HepG2 (cell line): ENCODE measurements at regions not wholly inside any gene's neighbourhood (a gene's known extent, or its start where the extent isn't known, plus 50 kb on each side); places are given as distances from the start of the nearest gene placed in this dataset.

Experiments used
- CAMTA2 ChIP-seq: sonication (generic); formaldehyde crosslinking; IDR thresholded peaks from 2 replicates; pipeline ENCODE4 v1.4.0; 2020; ENCODE audit warnings: mild to moderate bottlenecking, missing genetic modification reagents, borderline replicate concordance
- FOXC1 ChIP-seq: sonication (generic); formaldehyde crosslinking; IDR thresholded peaks from 2 replicates; pipeline ENCODE4 v1.8.0; 2022; ENCODE audit warnings: mild to moderate bottlenecking, missing genetic modification reagents, borderline replicate concordance
- HINFP ChIP-seq: sonication (generic); formaldehyde crosslinking; IDR thresholded peaks from 2 replicates; pipeline ENCODE4 v1.4.0; 2020; ENCODE audit warnings: low read depth, mild to moderate bottlenecking, missing genetic modification reagents
- KDM2A ChIP-seq: sonication (generic); formaldehyde crosslinking; IDR thresholded peaks from 2 replicates; pipeline ENCODE4 v1.4.0; 2020; ENCODE audit warnings: low read depth, missing genetic modification reagents, borderline replicate concordance
- NFE2L1 ChIP-seq: sonication (generic); formaldehyde crosslinking; IDR thresholded peaks from 2 replicates; pipeline ENCODE4 v1.4.0; 2020; ENCODE audit warnings: missing genetic modification reagents, mild to moderate bottlenecking, borderline replicate concordance
- NR2F6 ChIP-seq, 2 experiments: IDR thresholded peaks; 2 replicates each; pipeline ENCODE4 v1.6.1; 2016; ENCODE audit warnings: antibody characterized with exemption in 1 of 2, mild to moderate bottlenecking in 1 of 2
- PATZ1 ChIP-seq: sonication (generic); formaldehyde crosslinking; IDR thresholded peaks from 2 replicates; pipeline ENCODE4 v1.4.0; 2020; ENCODE audit warnings: missing genetic modification reagents
- RAD21 ChIP-seq: fragments of 450-650 bp; formaldehyde crosslinking; IDR thresholded peaks from 2 replicates; pipeline ENCODE4 v1.5.0; 2020; ENCODE audit warnings: mild to moderate bottlenecking
- REST ChIP-seq, 2 experiments: IDR thresholded peaks; 2 replicates each; pipeline ENCODE4 v1.6.1; 2011 to 2012; ENCODE audit warnings: low read length in 2 of 2, borderline replicate concordance in 1 of 2, low read depth in 1 of 2, mild to moderate bottlenecking in 1 of 2, moderate library complexity in 1 of 2
- YEATS4 ChIP-seq: sonication (generic); formaldehyde crosslinking; IDR thresholded peaks from 2 replicates; pipeline ENCODE4 v1.4.0; 2020; ENCODE audit warnings: missing genetic modification reagents, borderline replicate concordance
- ZNF292 ChIP-seq: sonication (generic); formaldehyde crosslinking; IDR thresholded peaks from 2 replicates; pipeline ENCODE4 v1.8.1; 2022; ENCODE audit warnings: mild to moderate bottlenecking, low read depth, missing genetic modification reagents, borderline replicate concordance
- ZNF326 ChIP-seq: sonication (generic); formaldehyde crosslinking; IDR thresholded peaks from 2 replicates; pipeline ENCODE4 v1.4.0; 2020; ENCODE audit warnings: missing genetic modification reagents, borderline replicate concordance
- ZNF556 ChIP-seq: sonication (generic); formaldehyde crosslinking; IDR thresholded peaks from 2 replicates; pipeline ENCODE4 v1.4.0; 2020; ENCODE audit warnings: mild to moderate bottlenecking, missing genetic modification reagents, borderline replicate concordance
- ZNF75D ChIP-seq: sonication (generic); formaldehyde crosslinking; IDR thresholded peaks from 2 replicates; pipeline ENCODE4 v1.8.1; 2023; ENCODE audit warnings: missing genetic modification reagents, mild to moderate bottlenecking, borderline replicate concordance
- ZNF83 ChIP-seq: sonication (generic); formaldehyde crosslinking; IDR thresholded peaks from 2 replicates; pipeline ENCODE4 v1.4.0; 2020; ENCODE audit warnings: missing genetic modification reagents, mild to moderate bottlenecking, borderline replicate concordance
- TF ChIP-seq, protein P1 (sequence below): sonication (generic); formaldehyde crosslinking; IDR thresholded peaks from 2 replicates; pipeline ENCODE4 v1.8.1; 2023; ENCODE audit warnings: mild to moderate bottlenecking, missing genetic modification reagents, borderline replicate concordance

DNA sequence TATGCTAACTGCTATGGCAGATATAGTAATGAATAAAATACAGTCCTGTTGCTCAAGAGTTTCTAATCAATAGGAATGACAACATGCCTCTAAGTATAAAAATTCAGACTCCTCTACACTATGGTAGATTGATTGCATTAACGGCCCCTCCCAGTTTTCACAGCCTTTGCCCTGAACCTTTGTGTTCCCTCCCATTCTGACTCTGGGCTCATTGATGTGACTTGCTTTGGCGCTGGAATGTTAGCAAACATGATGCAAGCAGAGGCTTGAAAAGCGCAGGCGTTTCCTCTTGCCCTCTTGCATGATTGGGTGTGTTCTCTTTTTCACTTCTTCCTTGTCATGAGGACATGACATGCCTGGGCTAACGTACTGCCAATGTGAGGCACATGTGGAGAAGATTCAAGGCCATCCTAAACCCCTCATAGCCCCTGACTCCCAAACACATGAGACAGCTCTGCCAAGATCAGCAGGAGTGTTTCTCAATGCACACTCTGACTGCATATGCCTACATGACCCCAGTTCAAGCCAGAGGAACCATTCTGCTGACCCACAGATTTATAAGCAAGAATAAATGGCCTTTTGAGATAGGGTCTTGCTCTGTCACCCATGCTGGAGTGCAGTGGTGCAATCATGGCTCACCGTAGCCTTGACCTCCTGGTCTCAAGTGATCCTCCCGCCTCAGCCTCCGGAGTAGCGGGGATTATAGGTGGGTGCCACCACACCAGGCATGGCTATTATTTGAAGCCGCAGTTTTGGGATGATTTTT is 49.7 kb upstream of the CD28 start (continued):
- TF ChIP-seq PATZ1 (peak; percentile 79), NFE2L1 (CRISPR knock-in tag) (no peak), RAD21 (CRISPR knock-in tag) (peak; percentile 38), KDM2A (CRISPR knock-in tag) (peak; percentile 47), ZNF556 (0 out of 2 replicates have a peak, but pooled peaks have one; percentile 60), FOXC1 (CRISPR knock-in tag) (peak; percentile 80; the same call in 1 of the 2 replicates), YEATS4 (CRISPR knock-in tag) (peak; percentile 85), HINFP (CRISPR knock-in tag) (0 out of 2 replicates have a peak, but pooled peaks have one; percentile 52), ZNF292 (CRISPR knock-in tag) (peak; percentile 93), CAMTA2 (CRISPR knock-in tag) (no peak), ZNF75D (no peak), ZNF326 (no peak), ZNF83 (CRISPR knock-in tag) (no peak), NR2F6 (IDR thresholded peaks at IDR 0.05) (peak; percentile 74), NR2F6 (CRISPR knock-in tag; IDR thresholded peaks at IDR 0.05) (peak; percentile 82), REST (IDR thresholded peaks at IDR 0.05; ENCODE audit: borderline replicate concordance in 1 of 2, low read depth in 1 of 2, low read length in 2 of 2) (no peak)
- TF ChIP-seq, protein P1, sequence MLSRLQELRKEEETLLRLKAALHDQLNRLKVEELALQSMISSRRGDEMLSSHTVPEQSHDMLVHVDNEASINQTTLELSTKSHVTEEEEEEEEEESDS (CRISPR knock-in tag), result no peak
